ENCODE measurements at regions not wholly inside any gene's neighbourhood (a gene's known extent, or its start where the extent isn't known, plus 50 kb on each side); places are given as distances from the start of the nearest gene placed in this dataset.

DNA sequence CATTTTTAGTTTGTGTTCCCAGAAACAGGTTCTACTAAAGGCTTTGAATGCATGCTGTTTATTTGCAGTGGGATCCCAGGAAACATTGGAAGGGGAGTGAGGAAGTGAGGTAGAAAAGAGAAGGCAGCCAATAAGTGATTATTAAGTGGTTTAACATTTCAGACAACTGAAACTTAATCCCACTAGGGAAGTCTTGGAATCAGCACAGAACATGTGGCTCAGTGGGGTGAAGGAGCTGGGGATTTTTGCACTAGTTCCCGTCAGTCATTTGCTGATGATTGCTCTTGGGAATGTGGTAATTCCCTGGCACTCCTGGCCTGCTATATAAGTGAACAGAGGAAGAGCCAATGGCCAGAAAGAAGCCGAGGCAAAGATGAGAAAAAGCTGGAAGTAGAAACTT, 1053.0 kb upstream of the IGFBP7 start:
- TF ChIP-seq, protein P1, sequence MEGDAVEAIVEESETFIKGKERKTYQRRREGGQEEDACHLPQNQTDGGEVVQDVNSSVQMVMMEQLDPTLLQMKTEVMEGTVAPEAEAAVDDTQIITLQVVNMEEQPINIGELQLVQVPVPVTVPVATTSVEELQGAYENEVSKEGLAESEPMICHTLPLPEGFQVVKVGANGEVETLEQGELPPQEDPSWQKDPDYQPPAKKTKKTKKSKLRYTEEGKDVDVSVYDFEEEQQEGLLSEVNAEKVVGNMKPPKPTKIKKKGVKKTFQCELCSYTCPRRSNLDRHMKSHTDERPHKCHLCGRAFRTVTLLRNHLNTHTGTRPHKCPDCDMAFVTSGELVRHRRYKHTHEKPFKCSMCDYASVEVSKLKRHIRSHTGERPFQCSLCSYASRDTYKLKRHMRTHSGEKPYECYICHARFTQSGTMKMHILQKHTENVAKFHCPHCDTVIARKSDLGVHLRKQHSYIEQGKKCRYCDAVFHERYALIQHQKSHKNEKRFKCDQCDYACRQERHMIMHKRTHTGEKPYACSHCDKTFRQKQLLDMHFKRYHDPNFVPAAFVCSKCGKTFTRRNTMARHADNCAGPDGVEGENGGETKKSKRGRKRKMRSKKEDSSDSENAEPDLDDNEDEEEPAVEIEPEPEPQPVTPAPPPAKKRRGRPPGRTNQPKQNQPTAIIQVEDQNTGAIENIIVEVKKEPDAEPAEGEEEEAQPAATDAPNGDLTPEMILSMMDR (IDR thresholded peaks at IDR 0.05), result no peak
- no peak for TF ChIP-seq POLR2A (IDR thresholded peaks at IDR 0.05)
- TF ChIP-seq POLR2AphosphoS5 (IDR thresholded peaks at IDR 0.05), result no peak
